Stomach (tissue), 8 donors: ENCODE measurements at regions not wholly inside any gene's neighbourhood (a gene's known extent, or its start where the extent isn't known, plus 50 kb on each side); places are given as distances from the start of the nearest gene placed in this dataset.

Experiments
- DNase-seq, 2 donors: peaks; one replicate each; pipeline versions ENCODE4 v3.0.0 to v3.0.0-alpha.2; 2013 to 2019
- H3K27ac ChIP-seq, 5 donors: fragments of 200-600 bp in 4 of 5; sonication (generic) in 4 of 5; one replicate each; pipeline ENCODE4 v1.5.1; 2013 to 2019; ENCODE audit warnings: mild to moderate bottlenecking in 1 of 5, moderate library complexity in 1 of 5
- H3K27me3 ChIP-seq, 3 donors: fragments of 200-600 bp; sonication (generic); one replicate each; pipeline ENCODE4 v1.5.1; 2017 to 2019; ENCODE audit warnings: mixed run types in 1 of 3
- H3K36me3 ChIP-seq, 4 donors: fragments of 200-600 bp; sonication (generic); 1 replicate in 3 of 4; 2 replicates in 1 of 4; pipeline ENCODE4 v1.5.1; 2016 to 2019
- H3K4me1 ChIP-seq, 4 donors: fragments of 200-600 bp; sonication (generic); one replicate each; pipeline ENCODE4 v1.5.1; 2016 to 2019
- H3K4me3 ChIP-seq, 4 donors: fragments of 200-600 bp; sonication (generic) in 3 of 4; one replicate each; pipeline ENCODE4 v1.5.1; 2016 to 2019; ENCODE audit warnings: mild to moderate bottlenecking in 1 of 4
- H3K9me3 ChIP-seq, 4 donors: fragments of 200-600 bp; sonication (generic); one replicate each; pipeline ENCODE4 v1.5.1; 2016 to 2019
- CTCF ChIP-seq, 7 experiments: fragments of 450-650 bp in 4 of 7; fragments of 200-600 bp in 3 of 7; sonication (generic) in 3 of 7; IDR thresholded peaks; one replicate each; pipeline ENCODE4 v1.5.1; 2016 to 2019; ENCODE audit warnings: antibody characterized with exemption in 7 of 7, control low read depth in 2 of 7, mild to moderate bottlenecking in 1 of 7
- EP300 ChIP-seq: sonication (generic); formaldehyde crosslinking; IDR thresholded peaks from one replicate; pipeline ENCODE4 v1.6.1; 2017; ENCODE audit warnings: antibody characterized with exemption
- POLR2A ChIP-seq, 4 donors: fragments of 450-650 bp; IDR thresholded peaks; one replicate each; pipeline ENCODE4 v1.6.1; 2016; ENCODE audit warnings: antibody characterized with exemption in 4 of 4, control low read depth in 2 of 4, mild to moderate bottlenecking in 1 of 4, moderate library complexity in 1 of 4
- POLR2AphosphoS5 ChIP-seq, 3 donors: sonication (generic); formaldehyde crosslinking; IDR thresholded peaks; one replicate each; pipeline ENCODE4 v1.6.1; 2016; ENCODE audit warnings: antibody characterized with exemption in 3 of 3
- WGBS, 5 donors: extraction: QIAGEN DNeasy Blood & Tissue Kit in 3 of 5; methylation state at CpG; one replicate each; pipeline versions ENCODE4 v1.1.5 to v1.1.7; 2013 to 2018; 5-methylcytosine and 5-hydroxymethylcytosine counted together
- intact Hi-C: fragments of 100-400 bp; cut with DNase I; formaldehyde crosslinking; loops from one replicate; pipeline ENCODE4 v1.15.1; 2023; ENCODE audit warnings: low total_unique reads
- donor health status: healthy with polysubstance abuse.
- donor health status: Bipolar disorder and iron deficiency.
- donor health status: healthy.

DNA sequence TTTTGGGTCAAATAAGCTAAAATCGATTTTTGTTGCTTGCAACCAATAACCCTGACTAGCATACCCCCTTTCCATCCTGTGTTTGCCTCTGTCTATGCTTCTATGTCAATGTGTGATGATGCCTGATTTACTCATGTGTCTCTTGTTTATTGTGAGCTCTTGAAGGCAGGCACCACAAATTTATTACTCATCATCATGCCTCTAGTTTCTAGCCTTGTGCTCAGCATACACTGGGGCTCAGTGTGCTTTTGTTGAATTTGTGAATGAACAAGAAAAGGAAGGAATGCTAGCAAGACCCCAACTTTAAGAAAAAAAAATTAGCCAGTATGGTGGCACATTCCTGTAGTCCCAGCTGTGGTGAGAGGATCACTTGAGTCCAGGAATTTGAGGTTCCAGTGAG lies 119.1 kb upstream of the GPR139 start:
- no peak overlapping the region for H3K4me3 ChIP-seq
- H3K4me1 ChIP-seq = no peaks in the 10 kb centered on the region
- H3K27me3 ChIP-seq = no peaks in the 10 kb centered on the region
- no peak for TF ChIP-seq EP300
- TF ChIP-seq CTCF (IDR thresholded peaks at IDR 0.05) = no peak
- no peak for TF ChIP-seq POLR2A (IDR thresholded peaks at IDR 0.05)
- TF ChIP-seq POLR2AphosphoS5 (IDR thresholded peaks at IDR 0.05) = no peak
- intact Hi-C loops = no loop called here
- H3K36me3 ChIP-seq = no peaks in the 10 kb centered on the region
- DNase-seq = no peak
- H3K27ac ChIP-seq = no peak overlapping the region
- no peaks in the 10 kb centered on the region for H3K9me3 ChIP-seq
- WGBS, 5 donors = 12 to 43% (median 25%) methylated on average over 1 of the region's 1 CpG

- Histone ChIP-seq H3K27me3 (peaks cover 0 to 6% (median 0%) of the 10 kb centered on the region in 3 donors), H3K9me3 (no peaks in the 10 kb centered on the region), H3K36me3 (no peaks in the 10 kb centered on the region), H3K4me3 (no peak overlapping the region), H3K4me1 (no peaks in the 10 kb centered on the region), H3K27ac (no peak overlapping the region)
- intact Hi-C loops = no loop called here
- TF ChIP-seq CTCF (IDR thresholded peaks at IDR 0.05) = no peak
- TF ChIP-seq EP300 = no peak
- no peak for TF ChIP-seq POLR2A (IDR thresholded peaks at IDR 0.05)
- TF ChIP-seq POLR2AphosphoS5 (IDR thresholded peaks at IDR 0.05) = no peak
- DNase-seq = no peak
Measured at GRCh38 chr16:20191566-20191965, 117.9 kb upstream of the GPR139 start.

GRCh38 chr16:20181949-20182348 lies 108.3 kb upstream of the GPR139 start:
- Histone ChIP-seq H3K27ac (no peak overlapping the region), H3K36me3 (no peaks in the 10 kb centered on the region), H3K4me1 (no peaks in the 10 kb centered on the region), H3K27me3 (peaks cover 0 to 3% (median 0%) of the 10 kb centered on the region in 3 donors), H3K9me3 (no peaks in the 10 kb centered on the region), H3K4me3 (no peak overlapping the region)
- 54 to 66% (median 57%) methylated on average over 3 of the region's 3 CpGs for WGBS, 5 donors
- DNase-seq = no peak
- intact Hi-C loops = no loop called here
- no peak for TF ChIP-seq POLR2A (IDR thresholded peaks at IDR 0.05)
- no peak for TF ChIP-seq EP300
- TF ChIP-seq CTCF (IDR thresholded peaks at IDR 0.05) = no peak
- no peak for TF ChIP-seq POLR2AphosphoS5 (IDR thresholded peaks at IDR 0.05)

GRCh38 chr16:20181416-20181815 lies 107.7 kb upstream of the GPR139 start:
- DNase-seq = no peak
- Histone ChIP-seq H3K4me1 (no peaks in the 10 kb centered on the region), H3K4me3 (no peak overlapping the region), H3K27ac (no peak overlapping the region), H3K9me3 (no peaks in the 10 kb centered on the region), H3K36me3 (no peaks in the 10 kb centered on the region), H3K27me3 (no peaks in the 10 kb centered on the region)
- intact Hi-C loops = no loop called here
- 78 to 97% (median 85%) methylated on average over 4 of the region's 4 CpGs for WGBS, 5 donors
- TF ChIP-seq EP300 = no peak
- no peak for TF ChIP-seq POLR2AphosphoS5 (IDR thresholded peaks at IDR 0.05)
- no peak for TF ChIP-seq POLR2A (IDR thresholded peaks at IDR 0.05)
- no peak for TF ChIP-seq CTCF (IDR thresholded peaks at IDR 0.05)
